ENCODE measurements at regions not wholly inside any gene's neighbourhood (a gene's known extent, or its start where the extent isn't known, plus 50 kb on each side); places are given as distances from the start of the nearest gene placed in this dataset.

GRCh38 chr4:189838821-189839497 lies 101.7 kb upstream of the FRG1 start (continued):
- TF ChIP-seq REST (tag by site-specific recombination; IDR thresholded peaks at IDR 0.05) = no peak
- no peak for TF ChIP-seq HOXA7 (CRISPR knock-in tag; IDR thresholded peaks at IDR 0.05; ENCODE audit: borderline replicate concordance)
- TF ChIP-seq CTCF (tag by site-specific recombination; IDR thresholded peaks at IDR 0.05) = no peak
- TF ChIP-seq, protein P1, sequence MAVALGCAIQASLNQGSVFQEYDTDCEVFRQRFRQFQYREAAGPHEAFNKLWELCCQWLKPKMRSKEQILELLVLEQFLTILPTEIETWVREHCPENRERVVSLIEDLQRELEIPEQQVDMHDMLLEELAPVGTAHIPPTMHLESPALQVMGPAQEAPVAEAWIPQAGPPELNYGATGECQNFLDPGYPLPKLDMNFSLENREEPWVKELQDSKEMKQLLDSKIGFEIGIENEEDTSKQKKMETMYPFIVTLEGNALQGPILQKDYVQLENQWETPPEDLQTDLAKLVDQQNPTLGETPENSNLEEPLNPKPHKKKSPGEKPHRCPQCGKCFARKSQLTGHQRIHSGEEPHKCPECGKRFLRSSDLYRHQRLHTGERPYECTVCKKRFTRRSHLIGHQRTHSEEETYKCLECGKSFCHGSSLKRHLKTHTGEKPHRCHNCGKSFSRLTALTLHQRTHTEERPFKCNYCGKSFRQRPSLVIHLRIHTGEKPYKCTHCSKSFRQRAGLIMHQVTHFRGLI (tag by site-specific recombination; IDR thresholded peaks at IDR 0.05) = no peak
- no peak for TF ChIP-seq HOXC10 (CRISPR knock-in tag; IDR thresholded peaks at IDR 0.05)

DNA sequence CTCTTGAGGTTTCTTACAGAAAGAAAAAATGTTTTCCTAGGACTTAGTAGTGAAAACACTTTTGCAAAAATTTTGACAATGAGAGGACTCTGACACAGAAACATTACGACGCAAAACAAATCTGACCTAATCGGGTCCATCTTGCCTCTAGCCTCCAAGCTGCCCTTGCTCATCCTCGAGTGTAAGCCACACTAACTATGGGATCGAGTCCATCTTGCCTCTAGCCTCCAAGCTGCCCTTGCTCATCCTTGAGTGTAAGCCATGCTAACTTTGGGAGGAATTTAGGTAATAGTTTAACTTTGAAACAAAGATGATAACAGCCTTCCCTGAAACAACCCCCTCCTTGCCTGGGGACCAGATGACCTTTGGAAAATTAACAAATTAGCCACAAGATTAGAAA lies 100.3 kb upstream of the FRG1 start:
- Histone ChIP-seq H3K27ac (ENCODE audit: extremely low read depth, low read depth, low read length) (no peak overlapping the region), H3K4me1 (ENCODE audit: control insufficient read depth, insufficient read depth, low read length) (no peaks in the 10 kb centered on the region), H3K4me3 (ENCODE audit: low read depth, low read length) (no peak overlapping the region), H3K9me3 (ENCODE audit: control insufficient read depth, insufficient read depth, low read depth, low read length) (no peaks in the 10 kb centered on the region), H3K36me3 (ENCODE audit: control insufficient read depth in 2 of 2, insufficient read depth in 1 of 2, low read length in 2 of 2) (no peaks in the 10 kb centered on the region)
- TF ChIP-seq YY1 (tag by site-specific recombination; IDR thresholded peaks at IDR 0.05) (no peak), ZNF629 (tag by site-specific recombination; IDR thresholded peaks at IDR 0.05) (no peak), ZNF350 (tag by site-specific recombination; IDR thresholded peaks at IDR 0.05) (no peak)
- TF ChIP-seq, protein P1 (tag by site-specific recombination; IDR thresholded peaks at IDR 0.05) = no peak
- ChIA-PET CTCF (no interaction called here), POLR2A (no interaction called here)

GRCh38 chr4:189843413-189844009 lies 97.2 kb upstream of the FRG1 start:
- TF ChIP-seq ZNF529 (tag by site-specific recombination; IDR thresholded peaks at IDR 0.05; ENCODE audit: insufficient replicate concordance) (no peak), SALL2 (tag by site-specific recombination; IDR thresholded peaks at IDR 0.05; ENCODE audit: borderline replicate concordance) (no peak), ZNF473 (tag by site-specific recombination; IDR thresholded peaks at IDR 0.05) (no peak), ZIC2 (tag by site-specific recombination; IDR thresholded peaks at IDR 0.05) (no peak), ZNF266 (tag by site-specific recombination; IDR thresholded peaks at IDR 0.05; ENCODE audit: low read depth) (no peak), ZNF544 (tag by site-specific recombination; IDR thresholded peaks at IDR 0.05) (no peak), ZNF404 (tag by site-specific recombination; IDR thresholded peaks at IDR 0.05) (no peak)
- TF ChIP-seq, protein P2, sequence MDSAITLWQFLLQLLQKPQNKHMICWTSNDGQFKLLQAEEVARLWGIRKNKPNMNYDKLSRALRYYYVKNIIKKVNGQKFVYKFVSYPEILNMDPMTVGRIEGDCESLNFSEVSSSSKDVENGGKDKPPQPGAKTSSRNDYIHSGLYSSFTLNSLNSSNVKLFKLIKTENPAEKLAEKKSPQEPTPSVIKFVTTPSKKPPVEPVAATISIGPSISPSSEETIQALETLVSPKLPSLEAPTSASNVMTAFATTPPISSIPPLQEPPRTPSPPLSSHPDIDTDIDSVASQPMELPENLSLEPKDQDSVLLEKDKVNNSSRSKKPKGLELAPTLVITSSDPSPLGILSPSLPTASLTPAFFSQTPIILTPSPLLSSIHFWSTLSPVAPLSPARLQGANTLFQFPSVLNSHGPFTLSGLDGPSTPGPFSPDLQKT (IDR thresholded peaks at IDR 0.05; ENCODE audit: borderline replicate concordance, low read depth, low read length) = no peak
- TF ChIP-seq, protein P3, sequence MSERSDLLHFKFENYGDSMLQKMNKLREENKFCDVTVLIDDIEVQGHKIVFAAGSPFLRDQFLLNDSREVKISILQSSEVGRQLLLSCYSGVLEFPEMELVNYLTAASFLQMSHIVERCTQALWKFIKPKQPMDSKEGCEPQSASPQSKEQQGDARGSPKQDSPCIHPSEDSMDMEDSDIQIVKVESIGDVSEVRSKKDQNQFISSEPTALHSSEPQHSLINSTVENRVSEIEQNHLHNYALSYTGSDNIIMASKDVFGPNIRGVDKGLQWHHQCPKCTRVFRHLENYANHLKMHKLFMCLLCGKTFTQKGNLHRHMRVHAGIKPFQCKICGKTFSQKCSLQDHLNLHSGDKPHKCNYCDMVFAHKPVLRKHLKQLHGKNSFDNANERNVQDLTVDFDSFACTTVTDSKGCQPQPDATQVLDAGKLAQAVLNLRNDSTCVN (tag by site-specific recombination; optimal IDR thresholded peaks at IDR 0.05) = no peak
- TF ChIP-seq, protein P4, sequence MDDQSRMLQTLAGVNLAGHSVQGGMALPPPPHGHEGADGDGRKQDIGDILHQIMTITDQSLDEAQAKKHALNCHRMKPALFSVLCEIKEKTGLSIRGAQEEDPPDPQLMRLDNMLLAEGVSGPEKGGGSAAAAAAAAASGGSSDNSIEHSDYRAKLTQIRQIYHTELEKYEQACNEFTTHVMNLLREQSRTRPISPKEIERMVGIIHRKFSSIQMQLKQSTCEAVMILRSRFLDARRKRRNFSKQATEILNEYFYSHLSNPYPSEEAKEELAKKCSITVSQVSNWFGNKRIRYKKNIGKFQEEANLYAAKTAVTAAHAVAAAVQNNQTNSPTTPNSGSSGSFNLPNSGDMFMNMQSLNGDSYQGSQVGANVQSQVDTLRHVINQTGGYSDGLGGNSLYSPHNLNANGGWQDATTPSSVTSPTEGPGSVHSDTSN (CRISPR knock-in tag; IDR thresholded peaks at IDR 0.05) = no peak
- no peak overlapping the region for H3K27ac ChIP-seq (ENCODE audit: extremely low read depth, low read depth, low read length)
- no peaks in the 10 kb centered on the region for H3K9me3 ChIP-seq (ENCODE audit: control insufficient read depth, insufficient read depth, low read depth, low read length)
- POLR2A ChIA-PET = no interaction called here
- CTCF ChIA-PET = no interaction called here
- no peaks in the 10 kb centered on the region for H3K36me3 ChIP-seq (ENCODE audit: control insufficient read depth in 2 of 2, insufficient read depth in 1 of 2, low read length in 2 of 2)
- H3K4me3 ChIP-seq (ENCODE audit: low read depth, low read length) = no peak overlapping the region
- H3K4me1 ChIP-seq (ENCODE audit: control insufficient read depth, insufficient read depth, low read length) = no peaks in the 10 kb centered on the region
